H1 (cell line): ENCODE measurements at regions not wholly inside any gene's neighbourhood (a gene's known extent, or its start where the extent isn't known, plus 50 kb on each side); places are given as distances from the start of the nearest gene placed in this dataset.

Experiments
- BRCA1 ChIP-seq: IDR thresholded peaks from 2 replicates; pipeline ENCODE4 v1.6.1; 2012; ENCODE audit warnings: low read depth, low read length, improper control_type of control experiment
- CBX5 ChIP-seq: fragments of 300-800, 300-1000 bp; sonication (generic); IDR thresholded peaks from 2 replicates; pipeline ENCODE4 v1.7.1; 2016; ENCODE audit warnings: antibody characterized with exemption, low read length, low read depth
- CTCF ChIP-seq, 3 experiments: IDR thresholded peaks; 1 replicate in 2 of 3; 2 replicates in 1 of 3; pipeline versions ENCODE4 v1.5.1 to v1.6.1; 2011; ENCODE audit warnings: low read length in 3 of 3, mild to moderate bottlenecking in 3 of 3, inconsistent platforms in 2 of 3, low read depth in 1 of 3, moderate library complexity in 1 of 3; ENCODE audit not compliant: insufficient read depth in 1 of 3; ENCODE audit errors: control extremely low read depth in 1 of 3
- HDAC6 ChIP-seq: IDR thresholded peaks from one replicate; pipeline ENCODE4 v1.7.1; 2012; ENCODE audit warnings: low read depth, mild to moderate bottlenecking, inconsistent platforms, low read length, moderate library complexity
- MAFK ChIP-seq: IDR thresholded peaks from 2 replicates; pipeline ENCODE4 v1.6.1; 2012; ENCODE audit warnings: low read depth, mild to moderate bottlenecking, improper control_type of control experiment, low read length
- POLR2A ChIP-seq, 2 experiments: IDR thresholded peaks; 1 replicate in 1 of 2; 2 replicates in 1 of 2; pipeline ENCODE4 v1.6.1; 2011; ENCODE audit warnings: low read depth in 2 of 2, low read length in 2 of 2, mild to moderate bottlenecking in 2 of 2; ENCODE audit errors: control extremely low read depth in 1 of 2
- POLR2AphosphoS5 ChIP-seq: IDR thresholded peaks from 2 replicates; pipeline ENCODE4 v1.6.1; 2011; ENCODE audit warnings: low read depth, low read length
- POU5F1 ChIP-seq: IDR thresholded peaks from 2 replicates; pipeline ENCODE4 v1.6.1; 2011; ENCODE audit warnings: low read depth, mild to moderate bottlenecking, low read length, moderate library complexity
- RAD21 ChIP-seq, 2 experiments: IDR thresholded peaks in 1 of 2; conservative IDR thresholded peaks in 1 of 2; 2 replicates each; pipeline ENCODE4 v1.6.1; 2011; ENCODE audit warnings: low read depth in 2 of 2, low read length in 2 of 2, improper control_type of control experiment in 1 of 2, inconsistent platforms in 1 of 2, mild to moderate bottlenecking in 1 of 2, moderate library complexity in 1 of 2
- SIX5 ChIP-seq: IDR thresholded peaks from 2 replicates; pipeline ENCODE4 v1.6.1; 2011; ENCODE audit warnings: mild to moderate bottlenecking, low read depth, low read length
- SUZ12 ChIP-seq: fragments of 200-600 bp; sonication (generic); IDR thresholded peaks from 2 replicates; pipeline ENCODE4 v1.6.1; 2012; ENCODE audit warnings: mild to moderate bottlenecking, inconsistent platforms, low read length, moderate library complexity, mixed read lengths
- TAF1 ChIP-seq: IDR thresholded peaks from 2 replicates; pipeline ENCODE4 v1.6.1; 2011; ENCODE audit warnings: mild to moderate bottlenecking, low read depth, low read length
- TEAD4 ChIP-seq: IDR thresholded peaks from 2 replicates; pipeline ENCODE4 v1.6.1; 2012; ENCODE audit warnings: low read depth, low read length, inconsistent platforms, mixed read lengths
- ZNF274 ChIP-seq: IDR thresholded peaks from 2 replicates; pipeline ENCODE4 v1.7.0; 2012; ENCODE audit warnings: low read length, borderline replicate concordance; ENCODE audit errors: extremely low read depth

- TF ChIP-seq POLR2AphosphoS5, result no peak
- no peak for TF ChIP-seq SUZ12
- no peak for TF ChIP-seq CTCF (IDR thresholded peaks at IDR 0.05; ENCODE audit: control extremely low read depth in 1 of 3, insufficient read depth in 1 of 3, low read depth in 1 of 3, low read length in 3 of 3)
- no peak for TF ChIP-seq POLR2A (IDR thresholded peaks at IDR 0.05; ENCODE audit: control extremely low read depth in 1 of 2, low read depth in 2 of 2, low read length in 2 of 2)
- TF ChIP-seq RAD21 (IDR thresholded peaks at IDR 0.05 in 1 of 2, conservative IDR thresholded peaks at IDR 0.05 in 1 of 2; ENCODE audit: low read depth in 2 of 2, low read length in 2 of 2), result no peak
- no peak for TF ChIP-seq MAFK
- TF ChIP-seq ZNF274, result no peak
- TF ChIP-seq POU5F1, result no peak
- TF ChIP-seq HDAC6, result no peak
- no peak for TF ChIP-seq TEAD4
- no peak for TF ChIP-seq CBX5
- TF ChIP-seq BRCA1, result no peak
- no peak for TF ChIP-seq TAF1
- no peak for TF ChIP-seq SIX5
These were observed 186.4 kb upstream of the NFE2L3 start for GRCh38 chr7:25965405-25966123.
